ENCODE measurements at regions not wholly inside any gene's neighbourhood (a gene's known extent, or its start where the extent isn't known, plus 50 kb on each side); places are given as distances from the start of the nearest gene placed in this dataset.

GRCh38 chr6:88371480-88371879 is 205.3 kb upstream of the CNR1 start:
- no peaks in the 10 kb centered on the region for H3K9me3 Mint-ChIP-seq (ENCODE audit: unreplicated experiment)

DNA sequence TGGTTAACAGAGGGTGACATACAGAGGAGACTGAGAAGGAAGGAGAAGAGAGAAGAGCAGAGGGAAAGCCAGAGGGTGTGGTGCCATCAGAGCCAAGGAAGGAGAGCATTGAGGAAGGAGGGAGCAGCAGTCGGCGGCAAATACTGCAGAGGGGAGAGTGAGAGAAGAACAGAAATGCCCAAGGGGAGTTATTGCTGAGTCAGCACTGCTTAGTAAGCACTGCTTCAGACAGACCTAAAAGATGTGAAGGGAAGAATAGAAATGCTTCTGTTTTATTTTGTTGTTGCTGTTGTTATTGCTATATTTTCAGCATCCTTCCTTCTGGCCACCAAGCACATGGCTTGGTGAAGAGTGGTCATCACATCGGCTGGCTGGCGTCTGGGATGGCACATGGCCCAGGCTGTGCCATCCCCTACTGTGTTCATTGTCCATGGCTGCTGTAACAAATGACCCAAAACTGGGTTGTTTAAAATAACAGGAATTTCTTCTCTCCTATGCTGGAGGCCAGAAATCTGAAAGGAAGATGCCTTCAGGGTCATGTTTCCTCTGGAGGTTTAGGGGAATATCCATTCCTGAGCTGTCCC is 204.1 kb upstream of the CNR1 start:
- Mint-ChIP-seq H3K4me3 (ENCODE audit: unreplicated experiment) (no peak overlapping the region), H3K9me3 (ENCODE audit: unreplicated experiment) (no peaks in the 10 kb centered on the region), H3K27me3 (ENCODE audit: unreplicated experiment) (peaks cover 10% of the 10 kb centered on the region), H3K36me3 (ENCODE audit: unreplicated experiment) (no peaks in the 10 kb centered on the region), H3K27ac (ENCODE audit: unreplicated experiment) (no peak overlapping the region), H3K4me1 (ENCODE audit: unreplicated experiment) (no peaks in the 10 kb centered on the region)
- no peak for DNase-seq (ENCODE audit: extremely low spot score, unreplicated experiment)
- no peak for TF ChIP-seq CTCF (IDR thresholded peaks at IDR 0.05)

More at GRCh38 chr6:88371480-88371879, 205.3 kb upstream of the CNR1 start:
- no peak for DNase-seq (ENCODE audit: extremely low spot score, unreplicated experiment)
- no peak for TF ChIP-seq CTCF (IDR thresholded peaks at IDR 0.05)
- Mint-ChIP-seq H3K27me3 (ENCODE audit: unreplicated experiment) (peaks cover 4% of the 10 kb centered on the region), H3K4me3 (ENCODE audit: unreplicated experiment) (no peak overlapping the region), H3K36me3 (ENCODE audit: unreplicated experiment) (no peaks in the 10 kb centered on the region), H3K4me1 (ENCODE audit: unreplicated experiment) (peaks cover under 1% of the 10 kb centered on the region), H3K27ac (ENCODE audit: unreplicated experiment) (no peak overlapping the region)

DNA sequence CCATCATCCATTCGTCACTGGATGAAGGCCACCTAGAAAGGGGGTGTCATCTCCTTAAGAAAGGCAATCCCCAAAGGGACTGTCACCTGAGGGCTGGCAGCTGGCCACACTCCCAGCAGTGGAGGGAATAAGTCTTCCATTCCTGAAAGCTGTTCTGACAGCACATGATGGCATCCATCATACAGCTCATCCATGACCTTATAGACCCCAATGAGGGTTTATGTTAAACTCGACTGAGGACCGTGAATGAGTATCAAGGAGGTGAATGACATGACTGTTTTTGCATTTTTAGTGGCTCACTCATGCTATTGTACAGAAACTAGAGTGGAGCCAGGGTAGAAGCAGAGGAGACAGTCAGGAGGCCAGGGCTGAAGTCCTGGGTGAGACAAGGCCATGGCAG is 203.1 kb upstream of the CNR1 start:
- no peak overlapping the region for H3K4me3 Mint-ChIP-seq (ENCODE audit: unreplicated experiment)

GRCh38 chr6:88368071-88368787 is 202.1 kb upstream of the CNR1 start:
- no peak for TF ChIP-seq CTCF (IDR thresholded peaks at IDR 0.05)
- H3K27ac Mint-ChIP-seq (ENCODE audit: unreplicated experiment): no peak overlapping the region
- no peak for DNase-seq (ENCODE audit: extremely low spot score, unreplicated experiment)
- H3K36me3 Mint-ChIP-seq (ENCODE audit: unreplicated experiment): no peaks in the 10 kb centered on the region
- H3K27me3 Mint-ChIP-seq (ENCODE audit: unreplicated experiment): peaks cover 12% of the 10 kb centered on the region
- no peak overlapping the region for H3K4me3 Mint-ChIP-seq (ENCODE audit: unreplicated experiment)
- H3K9me3 Mint-ChIP-seq (ENCODE audit: unreplicated experiment): no peaks in the 10 kb centered on the region
- no peaks in the 10 kb centered on the region for H3K4me1 Mint-ChIP-seq (ENCODE audit: unreplicated experiment)

More for the DNA sequence above, 203.1 kb upstream of the CNR1 start:
- DNase-seq (ENCODE audit: extremely low spot score, unreplicated experiment): no peak
- Mint-ChIP-seq H3K27me3 (ENCODE audit: unreplicated experiment) (peaks cover 8% of the 10 kb centered on the region), H3K27ac (ENCODE audit: unreplicated experiment) (no peak overlapping the region), H3K36me3 (ENCODE audit: unreplicated experiment) (no peaks in the 10 kb centered on the region), H3K4me1 (ENCODE audit: unreplicated experiment) (no peaks in the 10 kb centered on the region), H3K9me3 (ENCODE audit: unreplicated experiment) (no peaks in the 10 kb centered on the region)
- TF ChIP-seq CTCF (IDR thresholded peaks at IDR 0.05): no peak

DNA sequence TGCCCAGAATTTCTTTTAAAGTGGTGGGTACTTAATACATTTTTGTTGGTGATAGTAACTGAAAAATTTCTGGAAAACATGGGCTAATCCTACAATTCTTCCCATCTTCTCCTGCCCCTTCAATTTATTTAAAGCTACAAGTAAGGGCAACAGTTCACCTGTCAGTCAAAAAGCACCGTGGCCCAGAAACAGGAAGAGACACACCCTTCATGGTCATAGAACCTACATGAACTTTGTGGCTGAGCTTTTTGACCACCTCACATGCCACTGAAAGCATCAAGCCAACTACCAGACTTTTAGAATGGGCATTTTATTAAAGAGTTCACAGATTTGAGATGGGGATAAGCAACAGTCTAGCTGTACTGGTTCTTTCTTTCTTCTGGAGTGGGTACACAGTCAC is 201.1 kb upstream of the CNR1 start:
- no peaks in the 10 kb centered on the region for H3K9me3 Mint-ChIP-seq (ENCODE audit: unreplicated experiment)
- H3K4me1 Mint-ChIP-seq (ENCODE audit: unreplicated experiment): no peaks in the 10 kb centered on the region
- H3K36me3 Mint-ChIP-seq (ENCODE audit: unreplicated experiment): no peaks in the 10 kb centered on the region
- peaks cover 15% of the 10 kb centered on the region for H3K27me3 Mint-ChIP-seq (ENCODE audit: unreplicated experiment)
- TF ChIP-seq CTCF (IDR thresholded peaks at IDR 0.05): no peak
- no peak overlapping the region for H3K27ac Mint-ChIP-seq (ENCODE audit: unreplicated experiment)
- DNase-seq (ENCODE audit: extremely low spot score, unreplicated experiment): no peak
- no peak overlapping the region for H3K4me3 Mint-ChIP-seq (ENCODE audit: unreplicated experiment)
